ENCODE measurements at regions not wholly inside any gene's neighbourhood (a gene's known extent, or its start where the extent isn't known, plus 50 kb on each side); places are given as distances from the start of the nearest gene placed in this dataset.

DNA sequence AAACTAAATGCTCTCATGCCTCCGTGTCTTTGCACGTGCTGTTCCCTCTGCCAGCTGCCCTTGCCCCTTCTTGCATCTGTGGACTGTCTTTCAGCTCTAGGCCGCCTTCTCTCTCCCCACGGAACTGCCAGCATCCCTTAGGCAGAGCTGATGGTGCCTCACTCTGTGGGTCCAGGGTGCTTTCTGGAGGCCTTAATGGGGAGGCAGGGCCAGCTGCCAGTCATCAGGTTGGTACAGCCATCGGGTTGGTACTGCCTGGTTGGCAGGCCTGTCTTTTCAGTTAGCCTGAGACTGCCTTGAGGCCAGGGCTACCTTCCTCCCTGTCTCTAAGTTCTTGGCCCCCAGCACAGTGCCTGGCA, 61.4 kb upstream of the TARBP1 start:
- no peaks in the 10 kb centered on the region for H3K79me2 ChIP-seq
- H3K9ac ChIP-seq, result no peak overlapping the region
- no peaks in the 10 kb centered on the region for H3K36me3 ChIP-seq (ENCODE audit: control insufficient read depth, insufficient read depth, low read length)
- no peak overlapping the region for H3K27ac ChIP-seq
- H3K9me3 ChIP-seq (ENCODE audit: control insufficient read depth, low read length), result no peaks in the 10 kb centered on the region
- no peaks in the 10 kb centered on the region for H3K27me3 ChIP-seq (ENCODE audit: control insufficient read depth, insufficient read depth, low read length)
- H2AFZ ChIP-seq, result no peak overlapping the region
- no peak overlapping the region for H3K4me2 ChIP-seq (ENCODE audit: low read length)
- H3K4me3 ChIP-seq (ENCODE audit: low read depth, low read length), result no peak overlapping the region
- TF ChIP-seq CTCF (IDR thresholded peaks at IDR 0.05), result no peak
- H3K4me1 ChIP-seq, result peaks cover 6% of the 10 kb centered on the region

GRCh38 chr1:234539666-234540403, 60.9 kb upstream of the TARBP1 start:
- H3K36me3 ChIP-seq (ENCODE audit: control insufficient read depth, insufficient read depth, low read length), result no peaks in the 10 kb centered on the region
- no peaks in the 10 kb centered on the region for H3K9me3 ChIP-seq (ENCODE audit: control insufficient read depth, low read length)
- H3K9ac ChIP-seq, result no peak overlapping the region
- H3K27ac ChIP-seq, result no peak overlapping the region
- H3K79me2 ChIP-seq, result no peaks in the 10 kb centered on the region
- no peak overlapping the region for H3K4me2 ChIP-seq (ENCODE audit: low read length)
- no peak overlapping the region for H3K4me3 ChIP-seq (ENCODE audit: low read depth, low read length)
- no peaks in the 10 kb centered on the region for H3K27me3 ChIP-seq (ENCODE audit: control insufficient read depth, insufficient read depth, low read length)
- no peak for TF ChIP-seq CTCF (IDR thresholded peaks at IDR 0.05)
- H2AFZ ChIP-seq, result no peak overlapping the region
- peaks cover 8% of the 10 kb centered on the region for H3K4me1 ChIP-seq

DNA sequence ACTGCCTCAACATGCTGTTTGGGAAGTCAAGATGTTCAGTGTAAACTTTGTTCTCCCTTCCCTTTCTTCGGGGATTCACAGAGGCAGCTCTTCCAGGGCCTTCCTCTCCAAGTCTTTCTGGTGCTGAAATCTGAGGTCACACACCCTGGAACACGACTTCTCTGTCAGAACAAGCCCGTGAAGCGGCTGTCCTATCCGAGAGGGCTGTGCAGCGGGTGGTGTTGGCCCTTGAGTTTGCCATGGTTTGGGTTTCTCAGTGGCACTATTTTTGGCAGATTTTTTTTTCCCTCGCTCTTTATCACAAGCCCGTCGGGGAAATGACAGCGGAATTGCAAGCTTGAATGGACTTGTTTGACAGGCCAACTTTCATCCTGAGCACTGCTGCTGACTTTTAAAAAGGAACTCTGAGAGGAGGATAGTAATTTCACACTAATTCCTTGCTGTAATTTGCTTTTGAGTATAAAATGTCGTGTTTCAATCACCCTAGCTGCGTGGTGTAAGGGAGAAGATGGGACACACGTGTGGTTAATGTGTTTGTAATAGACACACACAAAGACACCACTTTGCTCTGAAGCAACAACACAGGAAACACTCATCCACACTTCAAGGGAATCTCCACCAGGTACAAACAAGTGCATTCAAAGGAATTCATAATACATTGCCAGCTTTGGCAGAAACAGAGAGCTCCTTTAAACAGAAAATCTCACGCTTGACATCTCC, 60.1 kb upstream of the TARBP1 start:
- no peak for TF ChIP-seq CTCF (IDR thresholded peaks at IDR 0.05)
- Histone ChIP-seq H3K4me1 (peaks cover 11% of the 10 kb centered on the region), H3K4me2 (ENCODE audit: low read length) (peak overlapping the region; percentile 43)

DNA sequence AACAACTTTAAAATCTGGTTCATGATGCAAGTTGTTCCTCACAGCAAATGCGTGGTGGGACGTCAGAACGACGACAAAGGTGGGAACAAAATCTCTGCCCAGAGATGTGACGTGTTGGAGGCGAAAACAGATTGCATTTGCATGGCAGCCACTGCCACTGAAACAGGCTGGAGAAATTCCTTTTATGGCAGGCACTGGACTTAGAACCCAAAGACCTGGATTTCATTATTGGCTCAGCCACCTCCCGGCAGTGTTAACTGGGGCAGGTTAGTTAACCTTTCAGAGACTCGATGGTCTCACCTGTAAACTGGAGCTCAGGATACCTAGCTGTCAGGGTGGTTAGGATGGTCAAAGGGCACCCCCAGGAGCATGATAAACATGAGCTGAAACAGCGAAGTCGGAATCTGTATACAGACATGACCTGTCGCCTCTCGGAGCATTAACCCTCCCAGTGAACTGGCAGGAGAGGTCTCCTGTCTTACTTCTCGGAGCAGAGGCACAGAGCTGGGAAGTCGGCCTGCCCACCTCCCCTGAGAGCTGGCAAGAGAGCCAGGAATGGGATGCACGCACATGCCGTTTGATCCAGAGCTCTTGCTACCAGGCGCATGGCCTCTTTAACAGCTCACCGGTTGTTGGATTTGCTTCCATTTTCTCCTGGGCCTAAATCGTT, 59.2 kb upstream of the TARBP1 start:
- Histone ChIP-seq H3K4me2 (ENCODE audit: low read length) (peak overlapping the region; percentile 43), H3K4me3 (ENCODE audit: low read depth, low read length) (no peak overlapping the region), H3K79me2 (no peaks in the 10 kb centered on the region), H3K27me3 (ENCODE audit: control insufficient read depth, insufficient read depth, low read length) (no peaks in the 10 kb centered on the region), H3K36me3 (ENCODE audit: control insufficient read depth, insufficient read depth, low read length) (no peaks in the 10 kb centered on the region), H3K27ac (no peak overlapping the region), H3K4me1 (peaks cover 11% of the 10 kb centered on the region), H2AFZ (no peak overlapping the region), H3K9me3 (ENCODE audit: control insufficient read depth, low read length) (no peaks in the 10 kb centered on the region), H3K9ac (no peak overlapping the region)
- no peak for TF ChIP-seq CTCF (IDR thresholded peaks at IDR 0.05)

More for the DNA sequence above, 60.1 kb upstream of the TARBP1 start:
- H3K4me3 ChIP-seq (ENCODE audit: low read depth, low read length), result peak overlapping the region; percentile 17
- no peaks in the 10 kb centered on the region for H3K79me2 ChIP-seq
- H3K27ac ChIP-seq, result no peak overlapping the region
- no peak overlapping the region for H3K9ac ChIP-seq
- no peaks in the 10 kb centered on the region for H3K27me3 ChIP-seq (ENCODE audit: control insufficient read depth, insufficient read depth, low read length)
- H2AFZ ChIP-seq, result no peak overlapping the region
- H3K9me3 ChIP-seq (ENCODE audit: control insufficient read depth, low read length), result no peaks in the 10 kb centered on the region
- no peaks in the 10 kb centered on the region for H3K36me3 ChIP-seq (ENCODE audit: control insufficient read depth, insufficient read depth, low read length)

All from parathyroid adenoma (tissue), 2 donors.